ENCODE measurements at regions not wholly inside any gene's neighbourhood (a gene's known extent, or its start where the extent isn't known, plus 50 kb on each side); places are given as distances from the start of the nearest gene placed in this dataset.

GRCh38 chr19:32219881-32220472 is 125.4 kb upstream of the ZNF507 start:
- DNase-seq (ENCODE audit: low read depth in 3 of 3, low spot score in 2 of 3): no peak

DNA sequence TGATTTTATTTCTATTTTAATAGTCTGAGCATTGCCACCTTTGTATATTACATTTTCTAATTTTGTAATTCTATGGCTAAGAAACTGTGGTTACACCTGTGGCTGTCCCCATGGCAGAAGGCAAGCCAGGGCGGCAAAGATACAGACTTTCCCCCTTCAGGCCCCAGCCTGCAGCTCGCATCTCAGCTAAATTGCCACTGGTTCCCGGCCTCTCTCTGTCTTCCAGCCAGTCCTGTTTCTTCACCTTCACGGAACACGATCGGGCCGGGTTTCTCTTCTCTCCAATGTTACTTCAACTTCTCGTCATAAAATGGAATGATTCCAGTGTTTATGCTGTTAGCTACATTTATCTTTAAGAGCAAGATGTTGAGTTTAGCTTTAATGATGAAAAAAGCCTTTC is 124.5 kb upstream of the ZNF507 start:
- DNase-seq (ENCODE audit: low read depth in 3 of 3, low spot score in 2 of 3): no peak

DNA sequence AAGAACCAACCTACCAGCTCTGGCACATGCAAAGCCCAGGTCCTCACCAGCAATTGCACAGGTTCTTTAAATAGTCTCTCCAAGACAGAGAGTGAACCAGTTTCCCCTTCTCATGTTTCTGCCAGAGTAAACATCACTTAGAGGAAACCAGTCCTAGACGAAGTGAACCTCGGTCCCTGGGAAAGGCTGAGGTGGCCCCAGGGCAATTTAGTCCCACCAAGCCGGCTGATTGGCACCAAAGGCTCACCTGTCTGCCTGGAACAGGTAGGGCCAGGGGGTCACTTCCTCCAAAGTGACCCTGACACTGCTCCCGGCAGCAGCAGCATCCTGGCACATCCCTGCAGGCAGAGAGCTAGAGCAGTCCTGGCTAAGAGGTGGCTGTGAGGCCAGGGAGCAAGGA is 122.9 kb upstream of the ZNF507 start:
- no peak for DNase-seq (ENCODE audit: low read depth in 3 of 3, low spot score in 2 of 3)

DNA sequence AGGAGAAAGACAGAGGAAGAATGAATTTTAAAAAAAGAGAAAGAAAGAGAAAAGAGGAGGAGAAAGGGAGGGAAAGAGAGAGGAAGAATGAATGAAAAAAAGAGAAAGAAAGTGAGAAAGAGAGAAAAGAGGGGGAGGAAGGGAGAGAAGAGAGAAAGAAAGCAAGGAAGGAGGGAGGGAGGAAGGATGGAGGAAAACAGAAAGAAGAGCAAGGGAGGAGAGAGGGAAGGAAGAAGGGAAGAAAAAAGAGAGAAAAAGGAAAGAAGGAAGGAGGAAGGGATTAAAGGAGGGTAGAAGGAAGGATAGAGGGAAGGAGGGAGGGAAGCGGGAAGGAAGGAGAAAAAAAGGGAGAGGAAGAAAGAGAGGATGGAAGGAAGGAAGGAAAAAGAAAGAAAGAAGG is 122.3 kb upstream of the ZNF507 start:
- DNase-seq (ENCODE audit: low read depth in 3 of 3, low spot score in 2 of 3): no peak

GRCh38 chr19:32223595-32224370 is 121.6 kb upstream of the ZNF507 start:
- no peak for DNase-seq (ENCODE audit: low read depth in 3 of 3, low spot score in 2 of 3)

DNA sequence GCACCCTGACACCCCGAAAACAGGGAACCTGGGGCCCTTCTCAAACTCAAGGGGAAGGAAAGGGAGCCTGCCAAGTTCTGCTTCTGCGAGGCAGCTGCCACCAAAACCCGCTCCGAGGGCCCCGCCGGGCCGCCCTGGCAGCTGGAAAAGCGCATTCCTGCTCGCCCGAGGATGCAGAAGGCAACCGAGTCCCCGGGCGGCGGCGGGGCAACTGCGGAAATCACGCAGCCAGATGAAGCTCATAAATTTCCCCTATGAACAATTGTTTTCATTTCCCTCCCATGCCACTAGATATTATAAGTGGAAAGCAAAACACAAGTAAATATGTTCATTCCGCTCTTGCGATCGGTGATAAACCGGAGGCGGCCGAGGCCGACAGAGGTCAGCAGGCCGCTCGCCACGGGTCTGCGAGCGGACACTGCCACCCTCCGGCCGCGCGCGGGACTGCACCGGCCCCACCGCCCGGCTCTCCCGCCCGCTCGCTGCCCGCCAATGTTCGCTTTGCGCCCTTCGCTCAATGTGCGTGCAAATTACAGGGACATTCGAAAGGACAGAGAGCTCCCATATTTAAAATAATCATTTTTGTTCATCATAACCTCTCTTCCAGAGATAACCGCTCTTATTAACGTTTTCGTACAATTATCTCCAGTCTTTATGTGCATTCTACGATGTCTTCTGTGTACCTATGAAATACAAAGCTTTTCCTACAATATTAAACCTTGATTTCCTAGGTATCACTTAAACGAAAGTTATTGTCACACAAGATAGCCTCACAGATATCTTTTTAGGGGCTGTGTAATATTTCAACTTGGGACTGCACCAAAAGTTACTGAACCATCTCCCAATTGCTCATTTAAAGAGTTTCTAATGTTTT is 120.8 kb upstream of the ZNF507 start:
- peak in 2 of 3 donors; percentile 24 to 41 for DNase-seq (ENCODE audit: low read depth in 3 of 3, low spot score in 2 of 3)

DNA sequence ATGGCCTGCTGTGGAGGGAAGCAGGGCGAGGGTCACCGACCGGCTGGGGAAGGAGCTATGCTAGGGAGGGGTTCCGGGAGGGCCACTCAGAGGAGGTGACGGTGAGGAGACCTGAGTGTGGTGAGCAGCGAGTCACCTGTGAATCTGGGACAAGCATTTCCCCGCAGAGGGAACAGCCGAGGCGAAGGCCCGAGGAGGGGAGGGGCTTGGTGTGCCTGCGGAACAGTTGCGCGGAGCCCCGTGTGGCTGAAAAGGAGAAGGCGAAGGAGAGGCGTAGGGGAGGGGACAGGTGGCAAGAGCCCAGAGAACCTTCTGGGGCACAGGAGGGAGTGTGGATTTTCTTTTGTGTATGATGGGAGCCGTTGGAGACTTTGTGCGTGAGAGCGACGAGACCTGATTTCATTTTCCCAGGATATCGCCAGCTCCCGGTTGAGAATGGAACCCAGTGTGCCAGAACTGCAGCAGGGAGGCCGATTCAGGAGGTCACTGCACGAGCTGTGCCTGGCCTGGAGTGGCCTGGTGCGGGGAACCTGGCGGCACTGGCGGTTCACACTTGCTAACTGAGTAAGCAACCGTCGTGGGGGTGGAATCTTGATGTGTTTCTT is 117.7 kb upstream of the ZNF507 start:
- DNase-seq (ENCODE audit: low read depth in 3 of 3, low spot score in 2 of 3): no peak

DNA sequence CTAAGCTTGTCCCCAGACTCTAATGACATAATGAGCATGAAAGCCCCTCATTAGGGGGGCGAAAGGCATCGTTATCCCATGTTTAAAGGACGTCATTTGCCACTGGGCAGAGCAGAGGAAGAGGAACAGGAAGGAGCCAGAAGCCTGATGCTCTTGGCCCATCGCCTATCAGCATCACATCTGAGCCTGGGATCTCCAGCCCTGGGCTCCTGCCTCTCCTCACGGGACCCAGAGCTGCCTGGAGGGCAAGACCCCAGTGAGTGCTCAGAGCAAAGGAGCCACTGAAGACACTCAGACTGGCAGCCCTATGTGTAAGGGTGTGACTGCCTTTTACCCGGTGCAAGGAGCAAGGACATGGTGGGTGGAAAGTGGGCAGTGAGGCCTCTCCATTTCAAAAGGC is 115.0 kb upstream of the ZNF507 start:
- DNase-seq (ENCODE audit: low read depth in 3 of 3, low spot score in 2 of 3): no peak

GRCh38 chr19:32231020-32231419 is 114.4 kb upstream of the ZNF507 start:
- no peak for DNase-seq (ENCODE audit: low read depth in 3 of 3, low spot score in 2 of 3)

GRCh38 chr19:32231691-32232090 is 113.7 kb upstream of the ZNF507 start:
- DNase-seq (ENCODE audit: low read depth in 3 of 3, low spot score in 2 of 3): no peak

GRCh38 chr19:32232449-32232848 is 113.0 kb upstream of the ZNF507 start:
- DNase-seq (ENCODE audit: low read depth in 3 of 3, low spot score in 2 of 3): no peak

GRCh38 chr19:32233091-32233490 is 112.3 kb upstream of the ZNF507 start:
- no peak for DNase-seq (ENCODE audit: low read depth in 3 of 3, low spot score in 2 of 3)

DNA sequence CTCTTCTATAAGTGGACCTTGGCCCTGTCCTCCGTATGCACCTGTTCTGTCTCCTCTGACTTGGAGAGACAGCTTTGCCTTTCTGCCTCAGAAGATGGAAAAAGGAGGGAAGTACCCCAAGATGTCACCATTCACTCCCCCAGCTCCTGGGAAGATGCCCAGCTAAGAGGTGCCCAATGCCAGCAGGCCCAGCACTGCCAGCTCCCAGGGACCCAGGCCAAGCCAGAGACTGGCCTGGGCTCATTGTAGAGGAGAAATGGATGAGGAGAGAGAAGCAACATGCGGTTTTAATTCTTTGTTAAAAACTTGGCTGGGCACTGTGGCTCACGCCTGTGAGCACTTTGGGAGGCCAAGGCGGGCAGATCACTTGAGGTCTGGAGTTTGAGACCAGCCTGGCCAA is 111.5 kb upstream of the ZNF507 start:
- DNase-seq (ENCODE audit: low read depth in 3 of 3, low spot score in 2 of 3): no peak

- DNase-seq (ENCODE audit: low read depth in 3 of 3, low spot score in 2 of 3): no peak
Observed at GRCh38 chr19:32234663-32235217, 110.7 kb upstream of the ZNF507 start.

GRCh38 chr19:32238076-32238475 is 107.3 kb upstream of the ZNF507 start:
- DNase-seq (ENCODE audit: low read depth in 3 of 3, low spot score in 2 of 3): no peak

GRCh38 chr19:32240316-32240715 is 105.1 kb upstream of the ZNF507 start:
- no peak for DNase-seq (ENCODE audit: low read depth in 3 of 3, low spot score in 2 of 3)

GRCh38 chr19:32241306-32241705 is 104.1 kb upstream of the ZNF507 start:
- DNase-seq (ENCODE audit: low read depth in 3 of 3, low spot score in 2 of 3): no peak

DNA sequence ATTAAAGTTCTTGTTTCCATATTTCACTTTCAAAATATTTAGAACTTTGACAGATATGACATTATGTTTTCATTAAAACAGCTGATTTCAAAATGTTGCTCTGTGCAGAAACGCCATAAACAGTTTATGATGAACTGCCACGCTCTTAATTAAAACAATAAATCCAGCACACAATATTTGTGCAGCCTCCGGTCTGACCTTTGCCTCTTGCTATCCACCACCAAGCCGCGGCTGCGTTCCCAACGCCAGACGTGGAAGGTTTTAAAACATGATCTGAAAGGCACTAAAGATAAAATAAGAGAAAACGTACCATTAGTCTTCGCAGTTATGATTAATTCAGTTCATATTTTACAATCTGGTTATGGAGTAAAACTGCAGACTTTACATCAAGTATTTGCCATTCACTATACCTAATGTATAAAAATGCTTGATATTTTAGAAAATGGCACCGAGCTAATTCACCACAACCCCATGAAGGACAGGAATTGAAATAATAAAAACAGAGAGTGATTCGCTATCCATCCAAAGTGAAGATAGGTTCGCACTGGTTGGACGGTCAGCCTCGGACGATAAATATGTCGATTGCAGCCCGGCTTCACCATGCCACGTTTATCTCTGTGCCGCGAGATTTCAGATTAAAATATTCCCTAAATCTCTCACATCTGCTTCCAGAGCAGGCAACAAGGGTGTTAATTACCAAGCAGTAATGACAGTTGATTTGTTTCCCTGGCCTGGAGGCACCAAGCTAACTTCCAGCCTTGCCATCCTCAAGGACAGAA is 103.3 kb upstream of the ZNF507 start:
- DNase-seq (ENCODE audit: low read depth in 3 of 3, low spot score in 2 of 3): no peak

DNA sequence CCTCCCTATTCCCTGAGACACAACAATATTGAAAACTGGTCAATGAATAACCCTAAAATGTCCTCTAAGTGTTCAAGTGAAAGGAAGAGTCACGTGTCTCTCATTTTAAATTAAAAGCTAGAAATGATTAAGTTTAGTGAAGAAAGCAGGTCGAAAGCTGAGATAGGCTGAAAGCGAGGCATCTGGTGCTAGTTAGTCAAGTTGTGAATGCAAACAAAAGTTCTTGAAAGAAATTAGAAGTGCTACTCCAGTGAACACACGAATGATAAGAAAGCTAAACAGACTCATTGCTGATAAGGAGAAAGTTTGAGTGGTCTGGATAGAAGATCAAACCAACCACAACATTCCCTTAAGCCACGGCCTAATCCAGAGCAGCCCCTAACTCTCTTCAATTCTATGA is 99.4 kb upstream of the ZNF507 start:
- DNase-seq (ENCODE audit: low read depth in 3 of 3, low spot score in 2 of 3): no peak
